IPS-NIHi11 (cell line): ENCODE measurements at regions not wholly inside any gene's neighbourhood (a gene's known extent, or its start where the extent isn't known, plus 50 kb on each side); places are given as distances from the start of the nearest gene placed in this dataset.
"Not testable (repeated sequence)": the region's sequence is repeated elsewhere in the genome, so short reads cannot be mapped to it uniquely, and the experiment has no call there.

Source experiments
- DNase-seq: peaks from one replicate; pipeline ENCODE4 v3.0.0; 2012; ENCODE audit warnings: mixed read lengths, low spot score

DNA sequence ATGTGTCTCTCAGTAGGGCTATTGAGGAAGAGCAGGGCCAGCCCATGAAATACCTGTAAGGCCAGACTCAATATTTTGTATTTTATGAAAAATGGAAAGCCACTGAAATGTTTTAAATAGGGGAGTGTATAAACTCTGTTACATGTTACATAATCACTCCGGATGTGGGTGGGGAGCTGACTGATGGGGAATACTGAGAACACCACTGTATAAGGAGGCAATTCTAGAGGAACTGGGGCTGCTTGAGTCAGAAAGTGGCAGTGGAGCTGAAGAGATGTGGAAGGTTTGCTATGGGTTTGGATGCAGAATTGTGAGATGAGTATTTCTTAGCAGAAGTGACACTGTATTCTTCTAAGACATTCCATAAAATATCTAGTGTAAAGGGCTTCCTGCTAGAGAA, 647.8 kb upstream of the LCORL start:
- DNase-seq = no peak

- DNase-seq = no peak
Observed at GRCh38 chr4:18666322-18666721, 644.8 kb upstream of the LCORL start.

- DNase-seq = no peak
Observed at GRCh38 chr4:18664171-18664570, 642.6 kb upstream of the LCORL start.

DNA sequence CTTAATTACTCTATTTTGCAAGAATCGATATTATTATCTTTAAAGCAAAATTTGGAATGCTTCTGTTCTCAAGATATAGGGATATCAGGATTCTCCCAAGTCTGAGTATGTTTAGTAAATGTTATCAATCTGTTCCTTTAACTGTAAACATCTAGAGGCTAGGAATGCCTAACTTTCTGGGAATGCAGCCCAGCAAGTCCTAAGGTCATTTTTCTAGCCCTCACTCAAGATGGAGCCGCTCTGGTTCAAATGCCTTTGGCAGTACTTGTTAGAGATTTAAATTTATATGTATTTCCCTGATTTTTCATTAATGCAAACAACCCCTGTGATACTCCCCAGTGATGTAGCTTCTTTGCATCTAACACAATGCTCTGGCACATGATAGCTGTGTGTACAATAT, 623.8 kb upstream of the LCORL start:
- no peak for DNase-seq

DNA sequence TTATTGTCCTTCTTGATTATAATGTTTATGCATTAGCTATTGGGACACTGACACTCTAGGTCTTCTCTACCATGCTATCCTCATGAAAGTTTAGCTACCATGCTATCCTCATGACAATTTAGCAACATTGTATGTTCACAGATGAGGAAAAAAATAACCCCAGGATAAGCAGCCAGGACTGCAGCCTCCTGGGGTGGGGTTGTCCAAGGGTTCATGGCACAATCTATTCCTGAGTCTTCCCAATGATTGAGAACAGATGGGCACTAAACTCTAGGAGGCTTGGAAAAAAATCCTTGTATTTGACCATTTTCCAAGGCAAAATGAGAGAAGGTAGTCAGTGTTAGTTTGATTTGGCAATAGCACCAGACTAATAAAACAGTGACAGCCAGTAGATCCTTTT, 619.8 kb upstream of the LCORL start:
- DNase-seq = no peak

GRCh38 chr4:18638031-18638430, 616.5 kb upstream of the LCORL start:
- DNase-seq = no peak

DNA sequence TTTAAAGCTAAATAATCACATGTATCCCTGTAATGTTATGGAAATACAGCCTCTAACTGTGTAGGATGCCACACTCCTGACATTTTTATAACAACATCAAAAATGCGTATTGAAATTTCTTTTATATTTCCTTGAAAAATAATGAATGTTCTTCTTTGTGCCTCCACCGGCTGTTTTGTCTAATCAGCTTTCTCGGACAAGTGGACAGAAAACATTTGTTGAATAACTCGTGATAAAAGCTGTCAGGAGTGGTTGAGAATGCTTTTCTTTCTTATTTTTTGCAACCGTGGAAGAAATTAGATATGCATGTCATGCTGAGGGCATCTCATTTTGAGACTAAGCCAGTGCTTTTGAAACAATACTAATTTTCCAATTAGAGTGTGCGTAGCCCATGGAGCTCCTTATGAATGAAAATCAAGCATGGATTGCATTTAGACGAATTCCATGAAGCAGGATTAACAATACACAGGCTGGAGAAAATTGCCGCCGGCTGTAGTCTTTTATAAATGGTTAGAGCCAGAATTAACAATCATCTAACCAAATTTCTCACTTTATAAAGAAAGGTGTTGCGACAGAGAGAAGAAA, 614.5 kb upstream of the LCORL start:
- no peak for DNase-seq

DNA sequence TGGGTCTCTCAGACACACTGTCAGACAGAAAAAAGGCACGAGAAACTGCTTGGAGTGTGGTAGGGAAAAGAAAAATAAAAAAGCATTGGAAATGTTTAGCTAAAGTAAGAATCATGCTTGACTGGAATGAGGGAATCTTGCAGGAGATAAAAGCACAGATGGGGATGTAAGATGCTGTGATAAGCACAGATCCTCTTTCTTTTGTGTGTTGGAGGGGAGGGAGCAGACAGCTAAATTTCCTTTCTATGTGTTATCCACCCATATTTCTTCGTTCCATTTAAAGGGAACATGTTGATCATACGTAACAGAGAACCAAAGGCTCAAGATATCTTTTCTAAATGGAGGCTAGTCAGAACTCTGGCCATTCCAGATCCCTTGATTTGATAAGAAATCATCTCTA, 614.0 kb upstream of the LCORL start:
- no peak for DNase-seq

GRCh38 chr4:18631586-18631985, 610.0 kb upstream of the LCORL start:
- DNase-seq = no peak

DNA sequence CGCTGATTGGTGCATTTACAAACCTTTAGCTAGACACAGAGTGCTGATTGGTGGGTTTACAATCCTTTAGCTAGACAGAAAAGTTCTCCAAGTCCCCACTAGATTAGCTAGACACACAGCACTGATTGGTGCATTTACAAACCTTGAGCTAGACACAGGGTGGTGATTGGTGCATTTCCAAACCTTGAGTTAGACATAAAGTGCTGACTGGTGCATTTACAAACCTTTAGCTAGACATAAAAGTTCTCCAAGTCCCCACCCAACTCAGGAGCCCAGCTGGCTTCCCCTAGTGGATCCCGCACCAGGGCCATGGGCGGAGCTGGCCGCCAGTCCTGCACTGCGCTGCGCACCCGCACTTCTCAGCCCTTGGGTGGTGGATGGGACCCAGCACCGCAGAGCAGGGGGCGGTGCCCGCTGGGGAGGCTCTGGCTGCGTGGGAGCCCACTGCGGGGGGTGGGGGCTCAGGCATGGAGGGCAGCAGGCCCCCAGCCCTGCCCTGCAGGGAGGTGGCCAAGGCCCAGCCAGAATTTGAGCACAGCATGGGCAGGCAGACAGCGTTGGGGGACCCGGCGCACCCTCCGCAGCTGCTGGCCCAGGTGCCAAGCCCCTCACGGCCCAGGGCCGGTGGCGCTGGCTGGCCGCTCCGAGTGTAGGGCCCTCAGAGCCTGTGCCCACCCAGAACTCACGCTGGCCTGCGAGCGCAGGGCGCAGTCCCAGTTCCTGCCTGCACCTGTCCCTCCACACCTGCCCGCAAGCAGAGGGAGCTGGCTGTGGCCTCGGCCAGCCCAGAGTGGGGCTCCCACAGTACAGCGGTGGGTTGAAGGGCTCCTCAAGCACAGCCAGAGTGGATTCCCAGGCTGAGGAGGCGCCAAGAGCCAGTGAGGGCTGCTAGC, 608.9 kb upstream of the LCORL start:
- DNase-seq = no peak

GRCh38 chr4:18627447-18628005, 606.0 kb upstream of the LCORL start:
- DNase-seq = no peak

DNA sequence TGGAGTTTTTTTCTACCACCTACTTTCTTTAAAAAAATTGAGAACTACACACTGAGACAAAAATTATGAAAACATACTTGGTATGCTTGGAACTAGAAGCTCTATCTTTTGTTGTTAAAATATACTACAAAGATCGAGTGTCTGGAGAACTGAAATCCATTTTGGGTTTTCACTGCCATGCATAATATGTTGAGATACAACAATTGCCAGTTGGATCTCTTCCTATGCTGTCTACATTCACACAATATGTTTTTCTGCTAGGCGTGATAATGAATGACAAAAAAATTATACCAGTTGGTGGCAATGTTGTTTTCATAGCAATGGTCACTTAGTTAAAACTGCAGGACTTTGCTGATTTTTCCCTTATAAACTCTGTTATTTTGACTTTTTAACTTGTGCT, 605.4 kb upstream of the LCORL start:
- DNase-seq = no peak

GRCh38 chr4:18626366-18626765, 604.8 kb upstream of the LCORL start:
- DNase-seq = no peak

DNA sequence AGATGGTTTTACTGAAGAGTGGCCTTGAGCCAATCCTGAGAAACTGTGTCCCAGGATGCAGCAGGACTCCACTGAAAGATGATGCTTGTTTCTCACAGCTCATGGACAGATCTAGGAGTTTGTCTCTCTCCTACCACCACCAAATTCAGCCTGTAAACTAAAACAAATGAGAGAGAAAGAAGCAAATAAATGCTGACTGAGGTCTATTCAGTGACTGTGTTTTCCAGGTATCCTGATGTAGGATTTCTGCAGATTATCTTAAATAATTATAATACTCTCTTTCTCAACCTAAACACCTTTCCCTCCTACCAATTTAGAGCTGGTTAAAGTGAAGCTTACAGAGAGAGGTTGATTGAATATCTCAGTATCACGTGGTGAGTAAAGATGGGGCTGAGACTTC, 599.6 kb upstream of the LCORL start:
- DNase-seq = no peak

- no peak for DNase-seq
Observed at GRCh38 chr4:18616720-18617119, 595.2 kb upstream of the LCORL start.

- no peak for DNase-seq
Observed at GRCh38 chr4:18611026-18611425, 589.5 kb upstream of the LCORL start.

DNA sequence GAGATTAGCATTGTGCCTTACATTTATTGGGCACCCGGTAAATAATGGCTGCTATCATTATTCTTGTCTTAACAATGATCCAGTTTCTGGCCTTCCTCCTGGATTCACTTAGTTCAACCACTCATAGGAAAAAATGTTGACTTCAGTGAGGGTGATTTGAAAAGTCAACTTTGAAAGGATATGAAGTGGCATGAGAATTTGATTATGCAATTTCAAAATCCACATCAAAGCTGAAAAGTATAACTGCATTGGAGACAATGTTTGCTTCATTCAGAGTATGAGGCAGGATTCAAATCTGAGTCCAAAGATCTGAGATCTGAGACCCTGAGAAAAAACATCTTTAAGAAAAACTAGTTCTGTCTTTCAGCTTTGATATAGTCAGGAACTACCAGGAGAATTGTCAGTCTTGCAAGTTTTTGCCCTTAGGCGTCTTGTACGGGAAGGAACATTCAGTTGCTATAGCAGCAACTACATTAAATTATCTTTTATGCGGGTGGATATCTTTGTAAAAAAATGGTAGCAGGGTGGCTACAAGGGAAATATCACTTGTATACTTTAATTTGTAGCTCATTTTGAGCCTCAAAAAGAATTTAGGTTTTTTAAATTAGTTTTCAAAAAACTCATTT, 587.5 kb upstream of the LCORL start:
- no peak for DNase-seq

DNA sequence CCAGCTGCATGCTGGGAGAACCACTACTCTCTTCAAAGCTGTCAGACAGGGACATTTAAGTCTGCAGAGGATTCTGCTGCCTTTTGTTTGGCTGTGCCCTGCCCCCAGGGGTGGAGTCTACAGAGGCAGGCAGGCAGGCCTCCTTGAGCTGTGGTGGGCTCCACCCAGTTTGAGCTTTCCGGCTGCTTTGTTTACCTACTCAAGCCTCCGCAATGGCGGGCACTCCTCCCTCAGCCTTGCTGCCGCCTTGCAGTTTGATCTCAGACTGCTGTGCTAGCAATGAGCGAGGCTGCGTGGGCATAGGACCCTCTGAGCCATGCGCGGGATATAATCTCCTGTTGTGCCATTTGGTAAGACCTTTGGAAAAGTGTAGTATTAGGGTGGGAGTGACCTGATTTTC, 581.1 kb upstream of the LCORL start:
- not testable (repeated sequence) for DNase-seq

GRCh38 chr4:18593297-18594002, 571.9 kb upstream of the LCORL start:
- peak; percentile 80 for DNase-seq

DNA sequence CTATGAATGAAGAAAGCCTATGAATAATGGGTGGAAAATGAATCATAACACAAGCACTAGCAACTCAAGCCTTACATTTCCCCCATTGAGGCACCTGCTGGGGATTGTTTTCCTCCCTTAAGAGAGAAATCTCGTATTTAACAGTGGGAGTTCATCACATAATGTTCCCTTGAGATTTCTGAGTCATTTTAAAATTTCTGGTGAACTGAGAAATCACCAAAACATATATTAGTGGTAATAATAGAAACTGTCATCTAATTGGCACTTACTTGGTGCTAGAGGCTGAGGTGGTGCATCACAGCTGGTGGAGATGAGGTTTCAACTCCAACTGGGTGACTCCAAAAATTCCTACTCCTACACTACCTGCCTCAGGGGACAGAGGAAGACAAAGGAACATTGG, 561.3 kb upstream of the LCORL start:
- no peak for DNase-seq

DNA sequence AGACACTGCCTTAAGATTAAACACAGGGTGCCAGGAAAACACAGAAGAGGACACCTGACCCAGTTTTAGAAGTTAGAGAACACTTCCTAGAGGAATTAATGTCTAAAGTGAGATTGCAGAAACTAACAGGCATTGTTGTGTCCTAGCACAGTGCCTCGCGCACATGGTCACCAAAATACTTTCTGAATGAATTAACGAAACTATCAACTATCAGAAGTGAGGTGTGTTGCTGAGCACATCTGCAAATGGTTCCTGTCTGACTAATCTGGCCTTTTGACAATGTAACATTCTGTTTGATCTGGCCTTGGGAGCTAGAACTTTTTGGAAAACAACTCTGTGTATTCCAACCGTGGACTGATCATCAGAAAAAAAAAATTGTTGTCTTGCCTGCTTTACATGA, 556.8 kb upstream of the LCORL start:
- DNase-seq = no peak

DNA sequence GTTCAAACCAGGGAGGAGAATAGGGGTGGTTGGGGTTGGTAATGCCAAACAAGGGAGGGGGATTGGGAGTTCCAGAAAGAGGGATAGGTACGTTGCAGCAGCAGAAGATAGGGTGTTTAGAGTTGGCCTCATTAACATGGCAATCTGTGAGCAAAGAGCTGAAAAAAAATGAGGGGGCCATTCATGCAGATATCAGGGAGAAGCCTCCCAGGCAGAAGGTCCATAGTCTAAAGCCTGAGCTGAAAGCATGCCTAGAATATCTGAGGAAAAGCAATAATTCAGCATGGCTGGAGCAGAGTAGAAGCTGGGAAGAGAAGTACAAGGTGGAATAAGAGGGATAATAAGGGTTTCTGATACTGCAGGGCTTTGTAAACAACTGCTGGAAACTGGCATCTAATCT, 550.9 kb upstream of the LCORL start:
- DNase-seq = no peak
